T-helper 1 cell treated with Interleukin-12 subunit alpha and Interleukin-12 subunit beta and Interleukin-4 antibody, amounts not matched to agents 30 μg/mL and 1 μg/mL, for 36 hours (primary cell): ENCODE measurements at regions not wholly inside any gene's neighbourhood (a gene's known extent, or its start where the extent isn't known, plus 50 kb on each side); places are given as distances from the start of the nearest gene placed in this dataset.
"Not testable (repeated sequence)": the region's sequence is repeated elsewhere in the genome, so short reads cannot be mapped to it uniquely, and the experiment has no call there.

Experiments
- H3K27ac Mint-ChIP-seq: one replicate; pipeline ENCODE4 v1.8.0; 2021; ENCODE audit warnings: mild to moderate bottlenecking, mixed read lengths
- H3K27me3 Mint-ChIP-seq: one replicate; pipeline ENCODE4 v1.8.0; 2021; ENCODE audit warnings: low read depth, mixed read lengths
- H3K36me3 Mint-ChIP-seq: one replicate; pipeline ENCODE4 v1.8.0; 2021; ENCODE audit warnings: low read depth, mixed read lengths
- H3K4me1 Mint-ChIP-seq: one replicate; pipeline ENCODE4 v1.8.0; 2021; ENCODE audit warnings: low read depth, mixed read lengths
- H3K4me3 Mint-ChIP-seq: one replicate; pipeline ENCODE4 v1.8.0; 2021; ENCODE audit warnings: mild to moderate bottlenecking, moderate library complexity, mixed read lengths
- H3K9me3 Mint-ChIP-seq: one replicate; pipeline ENCODE4 v1.8.0; 2021; ENCODE audit warnings: mixed read lengths

DNA sequence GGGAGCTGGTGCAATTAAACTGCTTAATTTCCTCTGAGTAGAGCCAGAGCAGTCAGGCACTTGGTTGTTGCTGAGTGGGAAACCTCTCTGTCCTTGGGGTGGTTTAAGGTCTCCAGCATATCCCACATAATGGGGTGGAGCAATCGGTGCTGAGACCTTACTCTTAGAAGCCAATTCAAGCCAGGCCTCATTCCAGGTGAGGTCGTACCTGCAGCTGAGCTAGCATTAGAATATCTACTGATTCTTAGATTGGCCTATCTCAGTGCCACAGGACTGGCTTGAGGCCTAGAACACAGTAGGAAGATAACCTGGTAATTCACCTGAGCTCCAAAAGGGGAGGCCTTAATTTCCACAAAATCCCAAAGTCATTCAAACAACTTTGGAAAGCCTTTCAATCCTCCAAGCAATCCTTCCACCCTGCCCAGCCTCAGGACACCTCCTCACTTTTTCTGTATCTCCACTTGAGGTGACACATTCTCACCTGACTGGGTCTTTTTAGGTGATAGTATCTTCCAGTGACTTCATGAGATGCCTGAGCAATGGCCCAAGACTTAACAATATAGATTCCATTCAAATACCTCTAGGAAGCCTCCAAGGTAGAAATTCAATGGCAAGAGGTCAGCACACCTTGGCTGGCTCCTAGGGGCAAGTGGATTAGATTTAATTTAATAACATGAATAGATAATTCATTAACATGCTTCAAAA lies 91.0 kb downstream of the FEM1C start:
- Mint-ChIP-seq H3K4me1 (peaks cover 5% of the 10 kb centered on the region), H3K27ac (no peak overlapping the region), H3K4me3 (no peak overlapping the region), H3K9me3 (no peaks in the 10 kb centered on the region), H3K36me3 (no peaks in the 10 kb centered on the region), H3K27me3 (peaks cover 5% of the 10 kb centered on the region)

DNA sequence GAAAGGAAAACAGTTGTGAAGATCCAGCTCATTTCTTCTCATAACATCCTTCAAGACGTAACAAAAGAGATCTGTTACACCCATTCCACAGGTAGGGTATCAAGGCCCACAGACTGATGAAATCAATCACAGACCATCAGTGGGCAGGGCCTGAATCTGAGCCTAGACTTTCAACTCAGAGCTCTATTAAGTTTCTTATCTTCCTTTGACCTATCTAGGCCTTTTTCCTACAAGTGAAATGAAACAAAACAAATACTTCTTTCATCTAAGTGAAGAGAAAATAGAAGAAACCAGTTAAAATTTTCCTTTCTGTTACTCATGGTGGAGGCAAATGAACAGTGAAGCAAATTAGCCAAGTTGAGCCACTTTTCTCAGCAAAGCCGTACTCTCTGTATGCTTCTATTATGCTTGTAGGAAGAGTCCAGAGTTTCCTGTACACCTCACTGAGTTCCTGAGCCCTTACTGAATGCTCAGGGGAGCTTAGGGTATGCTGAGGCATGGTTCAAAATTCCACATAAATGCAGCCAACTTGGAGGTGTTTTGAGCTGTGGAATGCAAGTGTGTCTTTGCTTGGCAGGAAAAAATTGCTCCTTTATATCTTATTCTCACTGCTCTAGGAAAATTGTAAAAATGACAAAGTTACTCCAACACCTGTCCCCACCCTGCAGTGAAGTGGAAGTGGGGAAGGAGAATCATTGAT lies 91.9 kb downstream of the FEM1C start:
- Mint-ChIP-seq H3K4me3 (no peak overlapping the region), H3K9me3 (peaks cover 4% of the 10 kb centered on the region), H3K4me1 (peaks cover 5% of the 10 kb centered on the region), H3K27ac (no peak overlapping the region), H3K36me3 (no peaks in the 10 kb centered on the region), H3K27me3 (peaks cover 5% of the 10 kb centered on the region)

DNA sequence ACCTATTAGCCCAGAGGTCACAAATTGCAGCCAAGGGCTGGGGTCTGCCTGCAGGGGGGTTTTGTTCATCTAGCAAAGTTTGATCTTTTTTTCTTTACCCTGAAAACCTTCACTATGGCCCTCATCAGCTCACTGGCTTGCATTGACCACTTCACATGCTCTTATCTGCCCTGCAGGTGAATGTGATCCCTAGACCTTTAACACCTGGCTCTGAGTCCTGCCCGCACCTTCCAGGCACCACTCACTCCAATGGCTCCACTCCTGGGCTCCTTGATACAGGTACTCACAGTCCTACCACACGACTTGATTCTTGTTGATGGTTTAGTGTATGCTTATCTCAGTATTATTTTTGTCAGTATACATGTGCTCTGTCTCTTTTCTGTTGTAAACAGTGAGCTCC lies 92.5 kb downstream of the FEM1C start:
- H3K27ac Mint-ChIP-seq = no peak overlapping the region

DNA sequence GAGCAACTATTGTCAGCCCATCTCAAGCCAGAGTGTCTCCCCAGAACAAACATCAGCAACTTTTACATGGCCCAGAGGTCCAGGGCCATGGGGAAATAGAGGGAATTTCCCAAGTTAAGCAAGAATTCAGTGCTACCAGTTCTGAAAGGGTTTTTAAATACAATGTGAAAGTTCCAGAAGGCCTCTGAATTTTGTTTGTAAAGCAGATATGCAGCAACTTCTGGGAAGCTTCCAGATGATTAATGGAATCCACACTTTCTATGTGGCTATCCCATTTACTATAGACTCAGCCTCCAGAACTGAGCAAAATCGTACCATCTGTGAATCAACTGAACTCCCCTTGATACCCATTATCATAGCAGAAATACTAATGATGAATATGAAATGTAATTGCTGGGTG lies 93.8 kb downstream of the FEM1C start:
- H3K4me3 Mint-ChIP-seq = no peak overlapping the region
- H3K36me3 Mint-ChIP-seq = no peaks in the 10 kb centered on the region
- H3K4me1 Mint-ChIP-seq = peaks cover 5% of the 10 kb centered on the region
- no peak overlapping the region for H3K27ac Mint-ChIP-seq
- peaks cover 6% of the 10 kb centered on the region for H3K27me3 Mint-ChIP-seq
- peaks cover 4% of the 10 kb centered on the region for H3K9me3 Mint-ChIP-seq

More for the DNA sequence above, 92.5 kb downstream of the FEM1C start:
- peaks cover 5% of the 10 kb centered on the region for H3K4me1 Mint-ChIP-seq
- no peak overlapping the region for H3K4me3 Mint-ChIP-seq
- H3K9me3 Mint-ChIP-seq = peaks cover 4% of the 10 kb centered on the region
- peaks cover 5% of the 10 kb centered on the region for H3K27me3 Mint-ChIP-seq
- H3K36me3 Mint-ChIP-seq = no peaks in the 10 kb centered on the region

DNA sequence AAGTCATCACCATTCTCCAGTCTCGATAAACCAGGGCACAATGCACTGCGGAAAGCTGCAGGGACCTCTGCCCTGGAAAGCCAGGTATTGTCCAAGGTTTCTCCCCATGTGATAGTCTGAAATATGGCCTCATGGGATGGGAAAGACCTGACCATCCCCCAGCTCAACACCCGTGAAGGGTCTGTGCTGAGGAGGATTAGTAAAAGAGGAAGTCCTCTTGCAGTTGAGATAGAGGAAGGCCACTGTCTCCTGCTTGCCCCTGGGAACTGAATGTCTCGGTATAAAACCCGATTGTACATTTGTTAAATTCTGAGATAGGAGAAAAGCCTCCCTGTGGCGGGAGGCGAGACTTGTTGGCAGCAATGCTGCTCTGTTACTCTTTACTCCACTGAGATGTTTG lies 95.9 kb downstream of the FEM1C start:
- not testable (repeated sequence) for H3K9me3 Mint-ChIP-seq, H3K4me3 Mint-ChIP-seq, H3K36me3 Mint-ChIP-seq, H3K4me1 Mint-ChIP-seq, H3K27ac Mint-ChIP-seq
- H3K27me3 Mint-ChIP-seq = peaks cover 23% of the 10 kb centered on the region

DNA sequence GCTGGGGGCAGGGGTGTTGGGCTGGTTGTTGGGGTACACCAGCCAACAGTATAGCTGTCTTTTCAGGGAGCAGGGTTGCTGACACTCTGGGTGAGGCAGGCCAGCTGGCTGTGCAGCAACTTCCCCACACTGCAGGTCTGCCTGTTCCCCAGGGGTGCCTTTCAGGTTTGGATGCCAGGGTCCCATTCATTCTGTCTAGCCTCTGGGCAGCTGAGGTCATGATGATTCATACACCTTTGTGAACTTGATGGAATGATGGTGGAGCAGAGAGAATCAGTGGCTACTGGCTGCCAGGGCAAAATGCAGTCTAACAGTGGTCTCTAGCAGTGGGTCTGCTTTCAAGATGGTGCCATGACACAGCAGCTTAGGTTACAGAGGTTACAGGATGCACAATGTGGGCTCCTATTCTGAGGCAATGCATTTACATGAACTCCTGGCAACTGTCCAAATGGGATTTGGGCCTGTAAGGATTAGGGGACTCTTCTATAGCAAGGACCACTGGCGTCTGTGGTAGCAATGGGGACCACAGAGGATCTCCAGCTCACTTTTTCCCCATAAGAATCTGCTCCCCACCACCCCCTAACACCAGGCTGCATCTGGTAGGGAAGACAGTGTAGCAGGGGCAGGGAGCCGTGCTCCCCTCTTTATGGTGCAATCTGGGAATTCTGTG lies 103.7 kb downstream of the FEM1C start:
- Mint-ChIP-seq H3K27me3 (peaks cover 26% of the 10 kb centered on the region), H3K4me3 (no peak overlapping the region)

DNA sequence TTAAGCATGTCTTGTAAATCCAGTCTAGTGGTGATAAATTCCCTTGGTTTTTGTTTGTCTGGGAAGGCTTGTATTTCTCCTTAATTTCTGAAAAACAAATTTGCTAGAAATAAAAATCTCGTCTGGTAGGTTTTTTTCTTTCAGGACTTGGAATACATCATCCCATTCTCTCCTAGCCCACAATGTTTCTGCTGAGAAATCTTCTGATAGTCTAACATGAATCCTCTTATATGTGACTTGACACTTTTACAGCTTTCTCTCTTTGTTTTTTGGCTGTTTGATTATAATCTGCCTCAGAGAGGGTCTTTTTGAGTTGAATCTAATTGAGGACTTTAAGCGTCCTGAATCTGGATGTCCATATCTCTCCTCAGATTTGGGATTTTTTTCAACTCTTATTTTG lies 104.9 kb downstream of the FEM1C start:
- no peaks in the 10 kb centered on the region for H3K4me1 Mint-ChIP-seq
- peaks cover 18% of the 10 kb centered on the region for H3K27me3 Mint-ChIP-seq
- no peak overlapping the region for H3K4me3 Mint-ChIP-seq
- H3K27ac Mint-ChIP-seq = no peak overlapping the region
- peaks cover 19% of the 10 kb centered on the region for H3K9me3 Mint-ChIP-seq
- no peaks in the 10 kb centered on the region for H3K36me3 Mint-ChIP-seq

More for the DNA sequence above, 103.7 kb downstream of the FEM1C start:
- Mint-ChIP-seq H3K27ac (no peak overlapping the region), H3K36me3 (no peaks in the 10 kb centered on the region), H3K4me1 (no peaks in the 10 kb centered on the region), H3K9me3 (peaks cover 21% of the 10 kb centered on the region)

DNA sequence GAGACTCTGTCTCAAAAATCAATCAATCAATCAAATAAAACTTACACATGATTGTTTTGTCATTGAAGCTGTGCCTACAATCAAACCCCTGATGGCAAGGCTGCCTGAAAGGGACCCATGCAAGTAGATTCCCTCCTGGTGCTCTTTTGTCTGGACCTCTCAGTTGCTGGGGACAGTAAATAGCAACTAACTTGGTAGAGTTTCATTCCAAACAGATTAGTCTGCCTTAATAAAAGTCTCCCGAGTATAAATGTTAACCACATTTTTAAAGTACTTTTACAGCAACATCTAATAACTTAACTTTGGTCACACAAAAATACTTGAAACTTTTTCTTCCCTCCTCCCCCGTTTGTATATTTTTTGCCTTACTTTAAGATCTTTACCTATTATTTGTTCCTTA lies 105.5 kb downstream of the FEM1C start:
- Mint-ChIP-seq H3K27ac (no peak overlapping the region), H3K4me1 (no peaks in the 10 kb centered on the region), H3K9me3 (peaks cover 17% of the 10 kb centered on the region), H3K27me3 (peaks cover 12% of the 10 kb centered on the region), H3K4me3 (no peak overlapping the region), H3K36me3 (no peaks in the 10 kb centered on the region)

DNA sequence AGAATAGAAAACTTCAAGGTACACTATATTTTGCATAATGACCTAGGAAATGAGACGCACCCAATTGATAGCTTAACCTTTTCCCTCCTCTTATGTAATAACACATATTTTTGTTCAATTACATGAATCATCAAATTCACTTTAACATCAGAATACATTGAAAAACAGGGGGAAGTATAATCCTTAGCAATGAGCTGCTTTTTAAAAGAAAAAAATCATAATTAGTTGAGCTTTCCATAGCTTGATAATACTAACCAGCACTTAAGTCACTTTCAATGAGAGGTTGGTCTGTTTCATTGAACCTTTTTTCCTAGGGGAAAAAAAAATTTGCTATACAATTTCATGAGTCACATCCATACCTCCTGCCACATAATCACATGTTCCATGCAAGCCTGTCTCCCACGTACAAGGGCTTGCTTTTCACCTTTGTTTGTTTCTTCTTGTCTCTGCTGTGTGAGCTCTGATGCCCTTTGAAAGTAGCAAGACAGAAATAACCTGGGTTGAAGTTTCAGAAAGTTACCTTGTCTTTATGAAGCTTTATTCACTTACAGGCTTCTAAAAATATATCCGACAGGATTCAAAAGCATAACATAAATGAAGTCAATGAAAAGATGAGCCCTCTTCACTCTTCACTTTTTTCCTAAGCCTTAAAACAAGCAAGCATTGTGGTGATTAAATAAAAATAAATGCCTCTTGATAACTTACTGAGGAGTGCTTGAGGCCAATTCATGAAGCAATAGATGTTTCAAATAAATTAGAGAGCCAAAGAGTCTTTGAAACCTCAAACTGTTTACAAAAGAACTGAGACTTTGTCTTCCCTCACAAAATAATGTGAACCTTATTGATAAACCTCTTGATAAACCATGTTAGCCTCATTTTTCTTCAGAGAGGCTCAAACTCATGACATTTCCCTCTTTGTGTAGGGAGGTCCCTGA lies 108.5 kb downstream of the FEM1C start:
- Mint-ChIP-seq H3K9me3 (peaks cover 17% of the 10 kb centered on the region), H3K4me3 (no peak overlapping the region), H3K4me1 (no peaks in the 10 kb centered on the region), H3K27ac (no peak overlapping the region), H3K36me3 (no peaks in the 10 kb centered on the region), H3K27me3 (peaks cover 4% of the 10 kb centered on the region)

DNA sequence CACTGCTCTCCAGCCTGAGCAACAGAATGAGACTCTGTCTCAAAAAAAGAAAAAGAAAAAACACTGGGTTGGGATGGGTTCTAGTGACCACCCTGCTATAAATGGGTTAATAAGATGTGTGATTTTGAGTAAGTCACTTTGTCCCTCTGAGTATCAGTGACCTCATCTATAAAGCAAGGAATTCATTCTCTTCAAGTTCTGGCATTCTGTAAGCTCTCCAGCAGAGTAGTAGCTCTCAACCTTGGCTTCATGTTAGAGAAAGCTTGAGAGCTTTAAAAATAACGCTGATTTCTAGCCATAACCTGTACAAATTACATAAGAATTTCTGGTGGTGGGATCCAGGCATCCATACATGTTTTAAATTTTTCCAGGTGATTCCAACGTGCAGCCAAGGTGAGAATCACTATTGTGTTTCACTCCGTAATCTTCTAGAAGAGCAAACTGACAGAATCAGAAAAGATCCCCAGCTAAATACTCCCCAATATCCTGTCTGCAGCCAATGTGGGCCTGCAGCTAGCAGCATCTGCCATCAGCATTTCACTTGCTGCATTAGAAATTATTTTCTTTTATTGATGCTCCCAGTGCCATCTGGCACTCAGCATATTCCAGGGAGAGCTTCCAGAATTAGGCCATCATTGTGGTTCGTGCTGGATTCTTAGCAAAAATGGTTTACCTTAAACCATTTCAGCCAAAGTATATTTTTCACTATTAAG lies 109.4 kb downstream of the FEM1C start:
- Mint-ChIP-seq H3K27me3 (peaks cover 4% of the 10 kb centered on the region), H3K9me3 (peaks cover 13% of the 10 kb centered on the region), H3K4me1 (no peaks in the 10 kb centered on the region), H3K36me3 (no peaks in the 10 kb centered on the region), H3K27ac (no peak overlapping the region), H3K4me3 (no peak overlapping the region)

DNA sequence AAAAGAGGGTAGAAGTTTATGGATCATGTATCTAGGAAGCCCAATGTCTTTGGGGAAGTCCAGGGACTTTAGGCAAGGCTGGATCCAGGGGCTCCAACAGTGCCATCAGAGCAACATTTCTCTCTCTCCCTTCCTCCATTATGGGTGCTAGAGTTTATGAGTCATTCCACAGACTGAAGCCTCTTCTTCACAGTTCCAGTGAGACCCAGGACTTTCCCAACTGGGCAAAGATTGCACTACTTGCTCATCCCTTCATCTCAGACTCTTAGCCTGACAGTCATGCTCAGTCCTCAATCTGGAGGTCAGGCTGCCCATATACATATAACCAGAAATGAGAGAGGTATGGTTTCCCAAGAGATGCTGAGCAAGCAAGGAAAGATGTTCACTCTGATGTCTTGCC lies 110.7 kb downstream of the FEM1C start:
- Mint-ChIP-seq H3K36me3 (no peaks in the 10 kb centered on the region), H3K9me3 (peaks cover 5% of the 10 kb centered on the region), H3K4me1 (no peaks in the 10 kb centered on the region), H3K27me3 (peaks cover 4% of the 10 kb centered on the region), H3K27ac (no peak overlapping the region), H3K4me3 (no peak overlapping the region)

DNA sequence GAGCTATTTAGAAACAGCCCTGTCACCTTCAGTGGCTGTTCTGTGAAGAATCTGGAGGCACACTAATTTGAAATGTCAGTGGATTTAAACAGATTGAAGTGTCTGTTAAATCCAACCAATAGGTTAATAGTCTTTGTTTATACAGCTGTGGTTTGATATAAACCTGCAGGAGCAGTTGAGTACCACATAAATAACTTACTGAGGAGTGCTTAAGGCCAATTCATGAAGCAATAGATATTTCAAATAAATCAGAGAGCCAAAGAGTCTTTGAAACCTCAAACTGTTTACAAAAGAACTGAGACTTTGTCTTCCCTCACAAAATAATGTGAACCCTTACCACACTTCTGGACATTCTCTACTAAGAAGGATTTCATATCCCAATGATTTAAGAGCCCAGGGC lies 111.9 kb downstream of the FEM1C start:
- Mint-ChIP-seq H3K9me3 (no peaks in the 10 kb centered on the region), H3K4me1 (no peaks in the 10 kb centered on the region), H3K27ac (no peak overlapping the region), H3K4me3 (no peak overlapping the region), H3K36me3 (no peaks in the 10 kb centered on the region), H3K27me3 (peaks cover 4% of the 10 kb centered on the region)

DNA sequence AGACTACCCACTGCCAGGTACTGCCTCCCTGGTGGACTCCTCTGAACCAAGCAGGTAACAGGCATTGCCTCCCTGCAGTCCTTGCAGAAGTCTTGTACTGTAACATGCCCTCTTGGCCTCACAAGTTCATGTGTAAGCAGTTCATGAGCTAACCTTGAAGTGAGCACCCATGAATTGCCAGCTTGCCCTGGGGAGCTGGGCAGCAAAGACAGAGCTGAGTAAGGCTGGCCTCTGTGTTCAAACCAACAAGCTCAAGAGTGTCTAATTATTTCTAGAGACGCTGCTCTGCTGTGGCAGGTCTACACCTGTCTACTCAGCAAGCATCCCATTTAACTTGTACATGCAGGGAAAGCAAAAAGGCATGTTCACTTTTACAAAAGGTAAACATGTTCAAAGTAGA lies 113.5 kb downstream of the FEM1C start:
- Mint-ChIP-seq H3K4me1 (no peaks in the 10 kb centered on the region), H3K27me3 (peaks cover 4% of the 10 kb centered on the region), H3K27ac (no peak overlapping the region), H3K36me3 (no peaks in the 10 kb centered on the region), H3K9me3 (no peaks in the 10 kb centered on the region), H3K4me3 (no peak overlapping the region)

DNA sequence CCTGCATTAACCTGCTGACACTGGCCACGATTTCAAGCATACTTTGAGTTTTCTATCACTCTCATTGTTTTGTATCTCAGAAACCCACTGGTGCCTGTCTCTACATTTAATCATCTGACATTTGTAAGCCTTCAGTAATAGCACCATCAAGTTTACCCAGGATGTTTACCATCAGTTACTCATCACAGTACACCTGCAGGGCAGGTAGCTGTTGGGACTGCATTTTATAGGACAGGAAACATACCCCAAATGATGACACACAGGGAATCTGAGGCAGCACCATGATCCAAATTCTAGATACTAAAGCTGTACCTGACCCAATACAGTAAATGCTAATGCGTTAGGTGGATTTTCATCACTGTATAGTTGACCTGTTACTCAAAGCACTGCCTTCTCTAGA lies 114.2 kb downstream of the FEM1C start:
- no peaks in the 10 kb centered on the region for H3K4me1 Mint-ChIP-seq
- peaks cover 4% of the 10 kb centered on the region for H3K27me3 Mint-ChIP-seq
- no peaks in the 10 kb centered on the region for H3K36me3 Mint-ChIP-seq
- H3K9me3 Mint-ChIP-seq = no peaks in the 10 kb centered on the region
- H3K27ac Mint-ChIP-seq = no peak overlapping the region
- H3K4me3 Mint-ChIP-seq = no peak overlapping the region
